Muscle of arm (tissue), 1 donor: ENCODE measurements at regions not wholly inside any gene's neighbourhood (a gene's known extent, or its start where the extent isn't known, plus 50 kb on each side); places are given as distances from the start of the nearest gene placed in this dataset.
A peak's percentile ranks its signal among the peaks of the same experiment; 100 is the strongest.
"Not testable (repeated sequence)": the region's sequence is repeated elsewhere in the genome, so short reads cannot be mapped to it uniquely, and the experiment has no call there.

Source experiments
- DNase-seq: peaks from one replicate; pipeline ENCODE4 v3.0.0-alpha.2; 2013

DNA sequence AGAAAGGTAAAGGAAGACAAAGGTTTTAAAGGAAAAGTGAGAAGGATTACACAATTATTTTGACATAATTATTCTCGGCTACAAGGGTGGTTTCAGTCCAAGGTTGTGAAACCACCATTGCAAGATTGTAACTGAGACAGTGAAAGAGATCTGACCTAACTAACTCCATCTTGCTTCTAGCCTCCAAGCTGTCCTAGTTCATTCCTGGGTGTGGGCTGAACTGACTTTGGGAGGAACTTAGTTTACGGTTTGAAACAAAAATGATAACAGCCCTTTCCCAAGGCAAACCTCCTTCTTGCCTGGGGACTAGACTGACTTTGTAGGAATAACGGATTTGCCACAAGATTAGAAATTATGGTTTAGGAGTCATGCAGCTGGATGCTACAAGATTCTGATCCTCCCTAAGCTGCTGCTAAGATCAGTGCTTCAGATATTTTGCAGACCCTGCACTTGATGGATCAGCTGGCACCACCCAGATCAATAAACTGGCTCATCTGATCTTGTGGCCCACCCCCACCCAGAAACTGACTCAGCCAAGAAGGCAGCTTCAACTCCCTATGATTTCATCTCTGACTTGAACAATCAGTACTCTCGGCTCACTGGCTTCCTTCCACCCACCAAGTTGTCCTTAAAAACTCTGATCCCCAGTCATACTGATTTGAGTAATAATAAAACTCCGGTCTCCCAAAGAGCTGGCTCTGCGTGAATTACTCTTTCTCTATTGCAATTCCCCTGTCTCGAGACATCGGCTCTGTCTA lies 57.7 kb upstream of the AADACL2 start:
- no peak for DNase-seq

DNA sequence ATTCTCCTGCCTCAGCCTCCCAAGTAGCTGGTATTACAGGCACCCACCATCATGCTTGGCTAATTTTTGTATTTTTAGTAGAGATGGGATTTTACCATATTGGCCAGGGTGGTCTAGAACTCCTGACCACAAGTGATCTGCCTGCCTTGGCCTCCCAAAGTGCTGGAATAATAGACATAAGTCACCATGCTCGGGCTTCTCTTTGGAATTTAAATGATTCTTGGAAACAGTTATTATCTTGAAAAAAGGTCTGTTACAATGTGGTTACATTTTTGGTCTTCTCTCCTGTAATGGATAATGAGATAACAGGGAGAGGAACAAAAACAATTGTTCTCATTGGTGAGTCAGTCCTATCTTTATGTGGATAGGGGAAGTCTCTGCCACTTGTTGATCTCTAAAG lies 59.8 kb upstream of the AADACL2 start:
- DNase-seq, result no peak

DNA sequence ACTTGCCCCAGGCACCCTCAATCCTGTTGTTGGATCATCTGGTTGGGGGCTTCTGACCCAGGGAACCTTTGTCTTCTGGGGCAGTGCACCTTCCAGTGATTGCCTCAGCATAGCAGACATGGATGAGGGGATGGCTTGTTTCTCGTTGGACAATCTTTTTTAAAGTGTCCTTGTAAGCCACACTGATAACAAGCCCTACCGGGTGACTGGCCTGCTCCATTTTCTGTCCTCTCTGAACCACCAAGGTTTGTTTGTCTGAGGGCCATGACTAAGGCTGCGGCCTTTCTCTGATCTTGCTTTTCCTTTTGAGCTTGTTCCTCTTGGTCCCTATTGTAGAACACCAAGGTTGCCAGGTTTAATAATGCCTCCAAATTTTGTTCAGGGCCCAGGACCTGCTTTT lies 66.0 kb upstream of the AADACL2 start:
- DNase-seq, result not testable (repeated sequence)

DNA sequence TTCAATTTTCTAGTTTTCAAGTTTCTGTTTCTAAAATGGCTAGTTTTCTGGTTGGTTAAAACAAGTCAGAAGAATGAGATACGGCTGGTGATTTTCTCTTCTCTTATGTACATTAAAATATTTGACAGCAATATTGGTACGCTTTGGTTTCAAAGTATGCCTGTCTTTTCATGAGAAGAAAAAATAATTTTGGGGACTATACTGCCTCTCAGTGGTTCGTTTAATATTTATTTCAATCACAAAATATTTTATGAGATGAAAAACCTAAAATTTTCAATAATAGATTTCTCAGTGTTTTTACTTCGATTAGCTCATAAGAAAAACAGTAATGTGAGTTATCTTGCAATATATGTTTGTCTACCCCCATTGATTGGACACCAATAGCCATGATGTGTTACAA lies 72.8 kb upstream of the AADACL2 start:
- DNase-seq, result no peak

DNA sequence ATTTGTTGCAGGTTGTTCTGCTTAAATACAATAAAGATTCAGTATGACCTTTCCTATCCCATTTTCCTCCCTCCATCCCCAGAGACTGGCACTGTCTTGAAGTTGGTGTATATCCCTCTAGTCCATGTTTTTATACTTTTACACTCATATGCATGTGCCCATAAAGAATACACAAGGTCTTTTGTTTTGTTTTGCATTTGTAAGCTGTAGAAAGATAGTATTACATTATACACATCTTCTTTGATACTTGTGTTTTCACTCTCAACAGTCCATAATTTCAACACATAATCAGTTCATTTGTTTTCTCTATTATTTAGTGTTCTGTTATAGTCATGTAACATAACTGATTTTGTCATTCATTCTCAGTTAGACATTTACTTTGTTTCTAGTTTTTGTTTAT lies 88.7 kb upstream of the AADACL2 start:
- DNase-seq, result no peak

DNA sequence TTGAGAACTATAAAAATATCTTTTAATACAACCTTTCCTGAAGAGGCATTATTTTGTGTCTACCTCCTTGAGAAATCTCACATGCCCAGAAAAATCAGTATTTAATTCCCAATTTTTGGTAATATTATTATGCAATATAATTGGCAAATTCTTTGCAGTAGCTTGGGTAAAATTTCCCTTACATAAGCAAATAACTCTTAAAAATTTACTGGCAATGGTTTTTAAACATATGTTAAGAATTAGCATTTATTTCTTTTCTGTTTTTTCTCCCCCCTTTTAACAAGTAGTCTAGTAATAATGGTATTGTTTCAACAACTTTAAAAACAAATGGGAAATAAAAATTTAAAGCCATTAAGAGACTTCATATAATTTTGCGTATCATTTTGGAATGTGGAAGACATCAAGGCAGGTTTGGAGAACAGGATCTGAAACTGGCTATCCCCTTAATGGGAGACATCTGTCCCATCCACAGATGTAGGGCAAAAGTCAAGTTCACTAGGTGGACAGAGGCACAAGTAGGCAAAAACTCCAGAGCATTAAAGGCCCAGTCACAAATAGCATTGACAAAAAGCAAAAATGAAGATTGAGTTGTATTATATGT lies 89.6 kb upstream of the AADACL2 start:
- no peak for DNase-seq

DNA sequence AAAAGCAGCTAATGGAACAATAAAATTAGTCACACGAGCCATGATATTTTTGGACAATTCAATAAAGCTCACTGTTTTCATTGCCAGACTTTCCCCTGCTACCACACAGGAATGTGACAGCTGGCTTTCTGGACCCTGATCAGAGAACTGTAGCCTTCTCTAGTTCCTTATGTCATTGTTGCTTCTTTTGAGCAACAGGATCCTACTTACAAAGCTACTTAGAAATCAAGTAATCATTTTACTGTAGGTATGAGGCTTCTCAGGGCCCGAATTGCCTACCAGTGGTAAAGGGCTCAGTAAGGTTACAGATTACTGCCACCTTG lies 94.3 kb upstream of the AADACL2 start:
- DNase-seq, result no peak

DNA sequence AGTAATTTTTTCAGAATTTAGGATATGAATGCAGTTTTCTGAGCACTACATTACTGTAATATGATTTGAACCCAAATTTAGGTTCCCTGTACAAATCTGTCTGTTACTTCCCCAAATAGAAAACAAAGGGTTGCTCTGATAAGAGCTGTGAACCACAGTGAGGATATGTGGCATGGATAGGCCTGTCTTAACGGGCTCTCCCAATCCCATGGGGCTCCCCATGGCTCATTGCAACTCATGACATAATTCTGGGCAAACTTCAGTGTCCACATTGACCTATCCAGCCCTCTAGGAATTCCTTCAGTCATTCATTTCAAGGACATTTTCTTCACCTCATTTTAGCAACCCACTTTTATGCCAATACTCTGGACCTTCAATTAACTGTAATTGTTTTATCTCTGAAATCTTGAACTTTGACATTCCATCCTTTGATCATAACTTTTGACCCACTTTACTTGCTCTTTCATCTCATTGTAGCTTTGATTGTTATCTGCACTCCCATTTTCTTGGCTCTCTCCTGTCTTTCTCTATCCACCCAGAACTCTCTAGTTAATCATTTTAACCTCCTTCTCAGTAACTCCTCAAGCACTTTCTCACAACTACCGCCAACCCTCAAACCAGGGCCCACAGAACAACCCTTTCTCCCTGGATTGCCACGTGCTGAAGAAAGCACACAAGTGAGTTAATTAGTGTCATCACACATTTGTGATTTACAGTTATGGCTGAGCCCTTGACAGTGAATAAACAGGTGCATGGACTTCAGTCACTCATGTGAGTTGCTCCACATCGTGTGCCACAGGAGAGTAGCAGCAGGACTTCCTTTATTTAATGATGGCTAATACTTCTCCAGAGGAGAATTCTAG lies 94.9 kb upstream of the AADACL2 start:
- no peak for DNase-seq

DNA sequence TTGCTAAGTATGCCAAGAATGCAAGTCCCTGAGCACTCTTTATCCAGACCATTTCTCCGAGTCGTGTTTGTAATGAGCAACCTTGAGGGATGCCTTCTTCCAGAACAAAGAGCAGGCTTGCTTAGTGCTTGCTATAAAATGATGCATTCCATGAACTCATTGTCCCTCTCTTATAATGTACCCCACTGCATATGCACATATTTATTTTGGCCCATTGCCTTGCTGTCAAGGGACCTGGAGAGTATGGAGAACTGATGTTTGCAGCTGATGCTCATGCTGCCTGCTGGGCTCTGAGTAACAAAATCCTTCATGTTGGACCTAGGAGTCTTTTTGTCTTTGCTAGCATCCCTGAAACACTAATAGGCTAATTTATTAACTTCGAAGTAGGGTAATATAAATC lies 97.8 kb upstream of the AADACL2 start:
- DNase-seq, result no peak

DNA sequence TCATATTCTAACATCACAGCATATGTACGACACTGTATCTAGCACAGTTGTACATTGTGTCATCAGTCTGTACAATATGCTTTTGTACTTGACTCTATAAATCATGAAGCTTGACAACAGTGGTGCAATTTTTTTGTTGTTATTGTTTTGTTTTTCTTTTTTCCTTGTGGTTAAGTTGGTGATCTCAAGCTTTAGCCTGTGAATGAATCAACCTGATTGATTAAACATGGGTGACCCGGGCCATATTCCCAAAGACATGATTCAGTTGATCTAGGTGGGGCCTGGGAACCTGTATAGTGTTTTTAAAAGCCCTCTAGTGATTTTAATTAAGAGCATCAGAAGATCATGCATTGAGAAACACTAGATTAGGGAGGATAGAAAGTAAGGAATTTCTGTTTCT lies 101.8 kb upstream of the AADACL2 start:
- no peak for DNase-seq

DNA sequence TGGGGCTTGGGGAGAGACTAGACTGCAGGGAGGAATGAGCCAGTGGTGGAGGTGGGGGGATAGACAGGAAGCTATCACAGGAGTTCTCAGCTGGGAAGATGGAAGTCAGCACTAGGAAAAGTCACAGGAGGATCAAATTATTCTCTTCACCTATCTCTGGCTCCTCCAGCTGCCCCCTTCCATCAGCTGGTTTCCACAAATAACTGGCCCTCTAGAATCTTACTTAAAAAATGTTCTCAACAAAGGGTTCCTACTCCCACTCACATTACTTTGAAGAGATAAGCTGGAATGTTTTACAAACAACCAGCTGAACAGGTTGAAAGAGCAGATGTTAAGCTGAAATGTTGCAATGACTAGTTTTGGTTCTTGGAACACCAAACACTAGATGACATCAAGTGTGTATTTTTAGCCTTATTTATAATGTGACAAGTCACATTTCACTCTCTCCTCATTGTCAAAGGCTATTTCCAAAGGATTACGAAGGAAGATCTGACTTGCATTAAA lies 102.7 kb upstream of the AADACL2 start:
- peak; percentile 68 for DNase-seq

DNA sequence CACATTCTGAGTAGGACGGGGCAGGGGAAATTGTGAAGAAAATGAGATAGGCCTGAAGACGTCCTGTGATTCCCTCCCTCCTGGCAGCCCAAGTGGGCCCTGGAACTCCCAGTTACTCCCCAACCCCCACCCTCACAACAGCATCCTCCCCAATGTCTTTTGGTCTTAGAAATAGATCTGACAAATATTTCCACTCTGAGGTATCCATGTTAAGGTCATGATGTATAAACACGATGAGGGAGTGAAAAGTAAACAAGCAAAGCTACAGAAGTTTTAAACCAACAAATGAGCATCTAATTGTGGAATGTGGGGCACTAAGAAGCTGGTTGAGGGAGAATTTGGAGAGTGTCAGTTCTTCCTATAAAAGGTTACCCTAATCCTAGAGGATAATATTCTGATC lies 103.7 kb upstream of the AADACL2 start:
- no peak for DNase-seq

DNA sequence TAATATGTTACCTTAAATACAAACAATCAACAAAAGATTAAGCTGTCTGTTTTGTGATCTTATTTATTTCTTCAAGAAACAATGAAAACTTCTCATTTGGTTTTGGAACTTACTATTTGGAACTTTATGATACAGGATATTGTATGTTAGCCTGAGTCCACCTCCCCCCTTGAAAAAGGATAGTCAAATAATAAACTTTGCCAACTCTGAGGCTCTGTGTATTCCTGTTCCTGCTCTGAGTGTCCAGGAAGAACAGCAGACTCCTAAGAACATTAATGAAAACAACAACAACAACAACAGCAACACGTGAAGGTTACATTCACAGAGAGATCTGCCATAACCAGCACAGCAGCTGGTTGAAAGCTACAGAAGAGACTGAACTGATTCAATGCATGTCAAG lies 108.1 kb upstream of the AADACL2 start:
- no peak for DNase-seq

DNA sequence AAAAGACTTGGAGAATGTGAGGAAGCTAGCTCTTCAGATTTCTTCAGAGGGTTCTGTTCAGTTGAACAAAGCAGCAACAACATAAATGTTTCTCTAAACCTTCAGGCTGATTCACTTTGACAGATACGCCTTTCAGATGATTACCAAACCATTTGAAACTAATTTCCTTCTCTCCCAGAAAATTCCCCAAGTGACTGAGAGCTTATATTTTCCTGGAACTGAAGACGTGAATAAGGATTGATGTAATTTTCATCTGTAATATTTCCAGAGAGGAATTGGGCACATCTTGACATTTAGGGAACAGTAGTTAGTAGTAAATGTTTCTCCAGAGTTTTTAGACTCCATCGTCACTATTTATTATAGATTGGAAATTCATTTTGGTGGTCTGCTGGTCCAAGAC lies 108.6 kb upstream of the AADACL2 start:
- DNase-seq, result peak; percentile 79

DNA sequence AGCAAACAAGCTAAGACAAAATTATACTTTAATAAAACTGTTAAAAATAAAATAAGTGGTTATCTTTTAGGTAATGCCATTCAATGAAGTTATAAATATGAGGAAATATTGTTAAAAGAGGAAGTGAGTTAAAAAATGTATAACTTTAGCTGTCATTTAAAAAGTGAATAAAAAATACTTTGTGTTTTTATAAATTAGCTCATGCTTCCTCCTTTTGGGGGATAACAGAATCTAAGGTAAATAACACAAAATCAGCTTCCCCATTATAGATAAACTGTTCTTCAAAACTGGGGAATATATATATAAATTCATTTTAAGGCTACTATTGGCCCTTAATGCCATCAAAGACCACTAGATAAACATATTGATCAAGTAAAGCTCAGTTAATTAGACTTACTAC lies 113.7 kb upstream of the AADACL2 start:
- no peak for DNase-seq

DNA sequence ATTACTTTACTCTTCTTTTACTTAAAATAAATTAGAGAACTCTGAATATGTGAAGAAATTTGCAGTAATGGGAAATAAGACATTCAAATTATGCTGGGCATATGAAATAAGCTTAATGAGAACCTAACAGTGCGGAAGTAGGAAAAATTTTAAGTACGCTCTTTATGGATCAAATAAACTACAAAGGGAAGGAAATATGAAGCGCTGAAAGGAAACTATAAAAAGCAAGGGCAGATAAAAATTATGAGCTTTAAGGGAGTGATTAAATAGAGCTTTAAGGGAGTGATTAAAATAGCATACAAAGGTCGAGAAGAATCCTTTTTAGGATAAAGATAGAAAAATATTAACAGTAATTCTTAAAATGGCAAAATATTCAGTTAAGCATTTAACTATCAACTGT lies 118.3 kb upstream of the AADACL2 start:
- DNase-seq, result no peak

DNA sequence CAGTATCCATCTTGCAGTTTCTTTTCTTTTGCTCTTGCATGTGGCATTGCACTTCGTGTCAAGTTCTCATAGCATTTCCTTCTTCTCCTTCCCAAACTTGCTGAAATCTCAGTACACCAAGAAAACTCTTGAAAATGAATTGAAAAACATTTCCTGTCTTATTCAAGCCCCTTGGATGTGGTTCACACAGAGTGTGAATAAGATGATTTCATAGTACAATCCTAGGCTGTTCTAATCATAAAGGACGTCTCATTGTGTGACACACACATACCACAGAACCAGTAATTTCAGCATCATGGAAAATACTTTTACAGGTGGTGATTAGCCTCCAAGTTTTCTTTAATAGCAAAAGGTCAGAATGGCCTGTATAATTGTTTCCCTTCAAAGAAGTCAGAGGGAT lies 121.6 kb upstream of the AADACL2 start:
- no peak for DNase-seq

DNA sequence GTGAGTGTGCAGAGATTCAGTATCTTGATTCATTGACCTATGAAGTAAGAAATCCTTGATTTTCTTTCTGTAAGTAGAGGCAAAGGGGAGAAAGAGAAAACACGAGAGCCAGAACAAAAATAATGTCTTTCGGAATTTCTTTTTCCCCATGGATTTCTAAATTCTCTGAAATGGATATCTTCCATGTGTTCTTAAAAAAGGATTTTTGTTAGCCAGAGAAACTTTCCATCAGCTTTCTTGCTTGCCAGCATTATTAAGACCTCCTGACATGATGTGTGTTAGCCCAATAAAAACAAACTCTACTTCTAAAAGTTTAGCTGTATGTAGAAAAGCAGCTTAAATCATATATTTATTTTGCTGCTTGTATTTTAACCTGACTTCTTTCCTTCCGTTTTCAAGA lies 122.3 kb upstream of the AADACL2 start:
- DNase-seq, result peak; percentile 80

DNA sequence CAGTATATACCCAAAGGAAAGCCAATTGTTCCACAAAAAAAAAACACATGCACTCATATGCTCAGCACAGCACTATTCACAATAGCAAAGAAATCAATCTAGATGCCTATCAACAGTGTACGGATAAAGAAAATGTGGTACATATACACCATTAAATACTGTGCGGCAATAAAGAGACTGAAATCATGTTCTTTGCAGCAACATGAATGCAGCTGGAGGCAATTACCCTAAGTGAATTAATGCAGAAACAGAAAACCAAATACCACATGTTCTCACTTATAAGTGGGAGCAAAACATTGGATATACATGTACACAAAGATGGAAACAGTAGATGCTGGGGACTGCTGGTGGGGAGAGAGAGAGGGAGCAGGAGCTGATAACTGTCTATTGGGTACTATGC lies 124.2 kb upstream of the AADACL2 start:
- no peak for DNase-seq

DNA sequence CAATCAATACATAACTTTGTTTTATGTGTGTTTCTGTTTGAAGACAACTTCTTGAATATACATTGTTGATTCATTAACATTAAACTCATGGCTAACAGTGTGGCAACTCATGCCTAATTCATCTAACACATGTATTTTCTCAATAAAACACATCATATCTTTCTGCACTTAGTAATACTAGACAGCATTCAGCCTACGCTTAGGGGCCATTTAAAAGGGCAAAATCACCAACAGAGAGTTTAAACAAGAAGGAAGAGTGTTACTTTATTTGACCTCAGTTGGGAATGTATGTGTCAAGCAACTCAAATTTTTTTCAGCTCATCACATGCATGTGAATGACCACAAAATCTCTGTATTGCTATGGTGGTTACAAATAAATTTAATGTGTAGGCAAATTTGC lies 128.8 kb upstream of the AADACL2 start:
- DNase-seq, result no peak

DNA sequence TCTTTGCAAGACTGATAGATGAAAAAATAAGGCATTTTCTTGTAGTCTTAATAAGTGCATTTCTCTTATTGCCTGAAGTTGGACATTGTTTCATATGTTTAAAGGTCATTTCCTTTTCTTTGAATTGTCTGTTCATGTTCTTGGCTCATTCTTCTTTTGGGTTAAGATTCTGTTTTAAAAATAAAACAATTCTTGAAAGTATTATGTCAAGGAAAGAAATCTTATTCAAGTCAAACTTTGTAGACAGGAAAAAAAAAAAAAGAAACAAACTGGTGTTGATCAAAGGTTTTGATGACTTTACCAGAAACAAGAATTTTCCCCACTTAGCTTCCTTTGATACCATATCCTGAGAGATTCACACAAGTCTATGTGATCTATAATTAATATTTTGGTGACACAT lies 132.9 kb upstream of the AADACL2 start:
- no peak for DNase-seq

DNA sequence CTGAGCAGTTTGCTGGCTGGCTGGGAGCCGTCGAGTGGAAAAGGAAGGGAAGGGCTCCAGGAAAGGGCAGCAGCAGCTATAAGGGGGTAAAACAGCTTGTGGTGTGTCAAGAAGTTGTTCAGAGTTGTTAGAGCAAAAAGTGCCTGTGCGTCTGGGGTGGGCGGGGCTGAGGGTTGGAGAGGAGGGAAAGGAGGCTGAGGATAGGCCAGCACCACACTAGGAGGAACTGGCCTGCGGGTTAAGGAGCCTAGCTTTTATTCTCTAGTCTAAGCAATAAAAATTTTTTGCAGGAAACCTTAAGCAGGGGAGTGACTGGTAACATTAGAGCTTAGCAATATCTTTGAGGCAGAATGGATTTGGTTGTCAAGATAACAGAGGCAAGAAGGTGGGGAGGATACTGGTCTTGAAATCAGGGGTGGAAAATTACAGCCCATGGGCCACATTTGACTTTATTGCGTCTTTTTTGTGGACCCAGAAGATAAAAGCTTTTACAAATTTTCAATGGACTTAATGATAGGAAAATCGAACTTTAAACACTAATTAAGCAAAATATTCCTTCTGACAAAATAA lies 134.5 kb upstream of the AADACL2 start:
- no peak for DNase-seq

DNA sequence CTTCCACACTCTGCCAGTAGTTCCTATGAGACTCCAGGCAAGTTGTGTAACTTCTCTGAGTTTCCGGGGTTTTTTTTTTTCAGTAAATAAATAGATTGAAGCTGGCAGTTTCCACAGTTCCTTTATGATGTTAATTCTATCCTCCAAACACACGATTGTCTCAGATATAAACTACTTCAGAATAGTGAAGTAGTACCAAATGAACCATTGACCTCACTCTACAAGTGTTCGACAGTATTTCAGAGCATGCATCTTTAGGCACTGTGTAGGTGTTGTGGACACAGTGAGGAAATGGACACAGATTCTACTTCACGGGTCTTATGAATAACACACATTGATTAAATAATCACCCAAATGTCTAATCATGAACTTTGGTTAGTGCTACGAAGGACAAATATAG lies 136.1 kb upstream of the IGSF10 start:
- no peak for DNase-seq
